GM23338 (cell line): ENCODE measurements at regions not wholly inside any gene's neighbourhood (a gene's known extent, or its start where the extent isn't known, plus 50 kb on each side); places are given as distances from the start of the nearest gene placed in this dataset.

Experiments used
- ATAC-seq: fragments of 200-7000 bp; cut with Tn5 transposase; 3 replicates; pipeline ENCODE4 v1.9.1; 2020
- DNase-seq: peaks from one replicate; pipeline ENCODE4 v3.0.0-alpha.2; 2015; ENCODE audit warnings: low spot score
- H2AFZ ChIP-seq: fragments of 200-600 bp; sonication (generic); 2 replicates; pipeline ENCODE4 v1.8.0; 2016; ENCODE audit warnings: antibody characterized with exemption, mild to moderate bottlenecking, moderate library complexity
- H3F3A ChIP-seq: fragments of 200-600 bp; sonication (generic); replicated peaks from 2 replicates; pipeline ENCODE4 v1.8.0; 2017; ENCODE audit warnings: antibody characterized with exemption, mixed run types, low read depth
- H3K27ac ChIP-seq: fragments of 200-600 bp; sonication (generic); 2 replicates; pipeline ENCODE4 v1.6.1; 2016; ENCODE audit warnings: low read depth
- H3K27me3 ChIP-seq: fragments of 200-600 bp; sonication (generic); 2 replicates; pipeline ENCODE4 v1.8.0; 2016; ENCODE audit warnings: mild to moderate bottlenecking, mixed run types, moderate library complexity; ENCODE audit not compliant: insufficient read depth
- H3K36me3 ChIP-seq: fragments of 200-600 bp; sonication (generic); 2 replicates; pipeline ENCODE4 v1.8.0; 2016; ENCODE audit warnings: mild to moderate bottlenecking; ENCODE audit not compliant: insufficient read depth
- H3K4me1 ChIP-seq: fragments of 200-600 bp; sonication (generic); 2 replicates; pipeline ENCODE4 v1.8.0; 2016; ENCODE audit warnings: mild to moderate bottlenecking, moderate library complexity; ENCODE audit not compliant: insufficient read depth
- H3K4me2 ChIP-seq: fragments of 200-600 bp; sonication (generic); 2 replicates; pipeline ENCODE4 v1.7.1; 2017; ENCODE audit warnings: mixed run types
- H3K4me3 ChIP-seq: fragments of 200-600 bp; sonication (generic); 2 replicates; pipeline ENCODE4 v1.6.1; 2016; ENCODE audit warnings: mixed run types
- H3K79me2 ChIP-seq: fragments of 200-600 bp; sonication (generic); replicated peaks from 2 replicates; pipeline ENCODE4 v1.8.0; 2017; ENCODE audit warnings: mild to moderate bottlenecking; ENCODE audit not compliant: insufficient read depth
- H3K9me2 ChIP-seq: fragments of 200-600 bp; sonication (generic); 2 replicates; pipeline ENCODE4 v1.8.0; 2017; ENCODE audit not compliant: insufficient read depth
- H4K20me1 ChIP-seq: fragments of 200-600 bp; sonication (generic); replicated peaks from 2 replicates; pipeline ENCODE4 v1.8.0; 2017; ENCODE audit warnings: mild to moderate bottlenecking; ENCODE audit not compliant: insufficient read depth
- H3K27ac Mint-ChIP-seq: 2 replicates; pipeline ENCODE4 v1.8.0; 2020; ENCODE audit warnings: inconsistent platforms, mild to moderate bottlenecking, moderate library complexity, mixed read lengths
- H3K27me3 Mint-ChIP-seq: 3 replicates; pipeline ENCODE4 v1.8.0; 2022; ENCODE audit warnings: low read depth, mild to moderate bottlenecking, moderate library complexity, mixed read lengths, inconsistent platforms; ENCODE audit not compliant: insufficient read depth, poor library complexity
- H3K36me3 Mint-ChIP-seq: 3 replicates; pipeline ENCODE4 v1.8.0; 2021; ENCODE audit warnings: low read depth, mild to moderate bottlenecking, inconsistent platforms, moderate library complexity, mixed read lengths
- H3K4me1 Mint-ChIP-seq: 3 replicates; pipeline ENCODE4 v1.8.0; 2020; ENCODE audit warnings: mild to moderate bottlenecking, inconsistent platforms, mixed read lengths
- H3K4me3 Mint-ChIP-seq: 3 replicates; pipeline ENCODE4 v1.8.0; 2021; ENCODE audit warnings: moderate library complexity, mild to moderate bottlenecking, inconsistent platforms, mixed read lengths
- H3K9me3 Mint-ChIP-seq: 3 replicates; pipeline ENCODE4 v1.8.0; 2020; ENCODE audit warnings: moderate library complexity, mild to moderate bottlenecking, inconsistent platforms, mixed read lengths
- EZH2 ChIP-seq: fragments of 200-600 bp; sonication (generic); IDR thresholded peaks from one replicate; pipeline ENCODE4 v1.8.0; 2017; ENCODE audit warnings: antibody characterized with exemption, mild to moderate bottlenecking, low read depth; ENCODE audit not compliant: unreplicated experiment
- EZH2phosphoT487 ChIP-seq: fragments of 200-600 bp; sonication (generic); IDR thresholded peaks from one replicate; pipeline ENCODE4 v1.8.1; 2018; ENCODE audit warnings: antibody characterized with exemption; ENCODE audit not compliant: unreplicated experiment
- STAT1 ChIP-seq: IDR thresholded peaks from one replicate; pipeline ENCODE4 v1.6.1; 2016; ENCODE audit warnings: antibody characterized with exemption; ENCODE audit not compliant: unreplicated experiment
- ZNF114 ChIP-seq: fragments of 250-450 bp; sonication (Bioruptor Pico); IDR thresholded peaks from 2 replicates; pipeline ENCODE4 v1.5.0; 2020; ENCODE audit warnings: mild to moderate bottlenecking, moderate library complexity
- ZNF331 ChIP-seq: fragments of 250-450 bp; sonication (Bioruptor Pico); IDR thresholded peaks from 2 replicates; pipeline ENCODE4 v1.5.0; 2020; ENCODE audit warnings: low read depth, mild to moderate bottlenecking, moderate library complexity
- TF ChIP-seq, protein P1 (sequence below), 2 experiments: fragments of 200-600 bp in 1 of 2; sonication (generic) in 1 of 2; conservative IDR thresholded peaks; 2 replicates each; pipeline versions ENCODE4 v1.5.1 to v1.6.1; 2016 to 2017; ENCODE audit warnings: antibody characterized with exemption in 2 of 2, low read depth in 2 of 2, mild to moderate bottlenecking in 2 of 2, moderate library complexity in 1 of 2
- TF ChIP-seq, protein P2 (sequence below): IDR thresholded peaks from 2 replicates; pipeline ENCODE4 v1.6.1; 2016; ENCODE audit warnings: antibody characterized with exemption

DNA sequence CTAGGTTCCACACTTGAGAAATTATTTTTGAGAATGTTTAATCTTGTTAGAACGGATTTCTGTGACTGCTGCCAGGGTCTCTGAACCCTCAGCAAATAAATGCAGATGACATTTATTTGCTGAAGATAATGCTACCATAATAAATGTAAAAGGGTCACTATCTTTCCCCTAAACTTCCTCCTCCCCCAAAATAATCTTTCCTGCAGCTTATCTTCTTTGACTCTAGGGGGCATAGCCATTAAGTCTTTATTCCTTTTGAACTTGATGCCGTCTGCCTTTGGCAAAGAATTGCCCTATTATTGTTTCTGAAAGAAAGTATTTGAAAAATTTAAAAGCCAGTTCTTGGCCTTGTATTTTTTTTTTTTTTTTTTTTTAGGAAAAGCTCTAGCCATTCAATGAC lies 63.6 kb upstream of the ACSL3 start:
- ATAC-seq, result peak; percentile 32

DNA sequence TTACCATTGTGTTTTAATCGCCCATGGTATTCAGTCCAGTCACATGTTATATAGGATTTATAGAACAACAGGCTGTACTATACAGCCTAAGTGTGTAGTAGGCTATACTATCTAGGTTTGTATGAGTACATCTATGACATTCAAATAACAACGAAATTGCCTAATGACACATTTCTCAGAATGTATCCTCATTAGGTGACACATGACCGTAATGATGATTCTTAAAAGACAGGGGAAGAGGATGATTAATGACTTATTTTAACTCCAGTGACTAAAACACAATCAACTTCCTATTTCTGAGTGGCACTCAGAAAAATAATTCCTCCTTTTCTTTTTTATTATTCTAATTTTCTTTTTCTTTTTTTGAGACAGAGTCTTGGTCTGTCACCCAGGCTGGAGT lies 63.0 kb upstream of the ACSL3 start:
- no peak for ATAC-seq

More for the DNA sequence above, 63.6 kb upstream of the ACSL3 start:
- H3K9me3 Mint-ChIP-seq, result no peaks in the 10 kb centered on the region
- peak; percentile 60 for DNase-seq
- TF ChIP-seq, protein P1, sequence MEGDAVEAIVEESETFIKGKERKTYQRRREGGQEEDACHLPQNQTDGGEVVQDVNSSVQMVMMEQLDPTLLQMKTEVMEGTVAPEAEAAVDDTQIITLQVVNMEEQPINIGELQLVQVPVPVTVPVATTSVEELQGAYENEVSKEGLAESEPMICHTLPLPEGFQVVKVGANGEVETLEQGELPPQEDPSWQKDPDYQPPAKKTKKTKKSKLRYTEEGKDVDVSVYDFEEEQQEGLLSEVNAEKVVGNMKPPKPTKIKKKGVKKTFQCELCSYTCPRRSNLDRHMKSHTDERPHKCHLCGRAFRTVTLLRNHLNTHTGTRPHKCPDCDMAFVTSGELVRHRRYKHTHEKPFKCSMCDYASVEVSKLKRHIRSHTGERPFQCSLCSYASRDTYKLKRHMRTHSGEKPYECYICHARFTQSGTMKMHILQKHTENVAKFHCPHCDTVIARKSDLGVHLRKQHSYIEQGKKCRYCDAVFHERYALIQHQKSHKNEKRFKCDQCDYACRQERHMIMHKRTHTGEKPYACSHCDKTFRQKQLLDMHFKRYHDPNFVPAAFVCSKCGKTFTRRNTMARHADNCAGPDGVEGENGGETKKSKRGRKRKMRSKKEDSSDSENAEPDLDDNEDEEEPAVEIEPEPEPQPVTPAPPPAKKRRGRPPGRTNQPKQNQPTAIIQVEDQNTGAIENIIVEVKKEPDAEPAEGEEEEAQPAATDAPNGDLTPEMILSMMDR (conservative IDR thresholded peaks at IDR 0.05; ENCODE audit: low read depth in 2 of 2), result peak; percentile 60 to 63
- no peak for TF ChIP-seq ZNF331 (CRISPR knock-in tag)
- Histone ChIP-seq H3K4me1 (peaks cover 12% of the 10 kb centered on the region), H4K20me1 (no peaks in the 10 kb centered on the region), H3K27me3 (no peaks in the 10 kb centered on the region), H3K36me3 (no peaks in the 10 kb centered on the region), H3K79me2 (no peaks in the 10 kb centered on the region), H2AFZ (no peak overlapping the region), H3K27ac (no peak overlapping the region), H3K9me2 (no peaks in the 10 kb centered on the region), H3K4me3 (no peak overlapping the region), H3K4me2 (no peak overlapping the region; the same call in 1 of the 2 replicates), H3F3A (no peaks in the 10 kb centered on the region)
- peaks cover 17% of the 10 kb centered on the region for H3K4me1 Mint-ChIP-seq
- H3K27me3 Mint-ChIP-seq, result peaks cover 4% of the 10 kb centered on the region
- H3K27ac Mint-ChIP-seq, result no peak overlapping the region
- H3K4me3 Mint-ChIP-seq, result no peak overlapping the region
- no peaks in the 10 kb centered on the region for H3K36me3 Mint-ChIP-seq

More for the DNA sequence above, 63.0 kb upstream of the ACSL3 start:
- H3K27ac Mint-ChIP-seq, result no peak overlapping the region
- Histone ChIP-seq H3K27ac (no peak overlapping the region), H3K27me3 (no peaks in the 10 kb centered on the region), H3K79me2 (no peaks in the 10 kb centered on the region), H3K4me1 (peaks cover 12% of the 10 kb centered on the region), H2AFZ (no peak overlapping the region), H4K20me1 (no peaks in the 10 kb centered on the region), H3F3A (no peaks in the 10 kb centered on the region), H3K9me2 (no peaks in the 10 kb centered on the region), H3K4me3 (no peak overlapping the region), H3K4me2 (no peak overlapping the region), H3K36me3 (no peaks in the 10 kb centered on the region)
- H3K4me3 Mint-ChIP-seq, result no peak overlapping the region
- no peak for DNase-seq
- peaks cover 17% of the 10 kb centered on the region for H3K4me1 Mint-ChIP-seq
- no peaks in the 10 kb centered on the region for H3K36me3 Mint-ChIP-seq
- TF ChIP-seq EZH2 (no peak), ZNF331 (CRISPR knock-in tag) (no peak), EZH2phosphoT487 (no peak), ZNF114 (CRISPR knock-in tag) (no peak), STAT1 (no peak)
- TF ChIP-seq, protein P1 (conservative IDR thresholded peaks at IDR 0.05; ENCODE audit: low read depth in 2 of 2), result no peak
- TF ChIP-seq, protein P2, sequence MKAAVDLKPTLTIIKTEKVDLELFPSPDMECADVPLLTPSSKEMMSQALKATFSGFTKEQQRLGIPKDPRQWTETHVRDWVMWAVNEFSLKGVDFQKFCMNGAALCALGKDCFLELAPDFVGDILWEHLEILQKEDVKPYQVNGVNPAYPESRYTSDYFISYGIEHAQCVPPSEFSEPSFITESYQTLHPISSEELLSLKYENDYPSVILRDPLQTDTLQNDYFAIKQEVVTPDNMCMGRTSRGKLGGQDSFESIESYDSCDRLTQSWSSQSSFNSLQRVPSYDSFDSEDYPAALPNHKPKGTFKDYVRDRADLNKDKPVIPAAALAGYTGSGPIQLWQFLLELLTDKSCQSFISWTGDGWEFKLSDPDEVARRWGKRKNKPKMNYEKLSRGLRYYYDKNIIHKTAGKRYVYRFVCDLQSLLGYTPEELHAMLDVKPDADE, result no peak
- H3K27me3 Mint-ChIP-seq, result peaks cover 4% of the 10 kb centered on the region
- H3K9me3 Mint-ChIP-seq, result no peaks in the 10 kb centered on the region
